Suprapubic skin (tissue), 4 donors: ENCODE measurements at regions not wholly inside any gene's neighbourhood (a gene's known extent, or its start where the extent isn't known, plus 50 kb on each side); places are given as distances from the start of the nearest gene placed in this dataset.

Experiments
- CTCF ChIP-seq, 2 donors: fragments of 200-600 bp in 1 of 2; fragments of 450-650 bp in 1 of 2; sonication (generic) in 1 of 2; IDR thresholded peaks; one replicate each; pipeline ENCODE4 v1.5.1; 2016 to 2019; ENCODE audit warnings: antibody characterized with exemption in 2 of 2, mild to moderate bottlenecking in 1 of 2, moderate library complexity in 1 of 2
- EP300 ChIP-seq: sonication (generic); formaldehyde crosslinking; IDR thresholded peaks from one replicate; pipeline ENCODE4 v1.6.1; 2017; ENCODE audit warnings: antibody characterized with exemption
- POLR2A ChIP-seq, 2 donors: fragments of 450-650 bp; IDR thresholded peaks; one replicate each; pipeline ENCODE4 v1.6.1; 2017; ENCODE audit warnings: antibody characterized with exemption in 2 of 2, mild to moderate bottlenecking in 2 of 2, moderate library complexity in 2 of 2
- POLR2AphosphoS5 ChIP-seq, 3 donors: sonication (generic); formaldehyde crosslinking; IDR thresholded peaks; one replicate each; pipeline ENCODE4 v1.6.1; 2017; ENCODE audit warnings: antibody characterized with exemption in 3 of 3

GRCh38 chr3:40829876-40830275 lies 305.1 kb downstream of the ZNF621 start:
- TF ChIP-seq CTCF (IDR thresholded peaks at IDR 0.05) (no peak), POLR2A (IDR thresholded peaks at IDR 0.05) (no peak), POLR2AphosphoS5 (IDR thresholded peaks at IDR 0.05) (no peak), EP300 (no peak)
